NB4 (cell line): ENCODE measurements at regions not wholly inside any gene's neighbourhood (a gene's known extent, or its start where the extent isn't known, plus 50 kb on each side); places are given as distances from the start of the nearest gene placed in this dataset.

ENCODE experiments used
- POLR2A ChIP-seq: IDR thresholded peaks from 2 replicates; pipeline ENCODE4 v1.6.1; 2011; ENCODE audit warnings: mild to moderate bottlenecking; ENCODE audit not compliant: insufficient read length; ENCODE audit errors: extremely low read depth
- TF ChIP-seq, protein P1 (sequence below): IDR thresholded peaks from one replicate; pipeline ENCODE4 v1.5.1; 2012; ENCODE audit warnings: low read depth, low read length

DNA sequence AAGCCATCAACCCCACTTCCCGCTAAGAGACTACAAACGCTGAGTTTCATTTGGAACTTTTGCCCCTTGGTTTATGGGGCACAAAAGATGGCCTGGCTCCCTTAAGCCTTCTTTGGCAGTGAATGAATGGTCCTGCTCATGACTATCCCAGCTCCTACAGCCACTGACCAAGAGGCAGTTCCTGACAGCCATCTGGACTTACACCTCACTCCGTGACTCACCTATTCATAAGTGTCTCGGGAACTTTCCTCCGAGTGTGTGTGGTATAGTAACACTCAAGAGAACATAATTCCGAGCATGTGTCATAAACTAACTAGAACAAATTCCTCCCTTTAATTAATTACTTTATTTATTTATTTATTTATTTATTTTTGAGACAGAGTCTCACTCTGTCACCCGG lies 51.9 kb upstream of the NUDT4 start:
- TF ChIP-seq, protein P1, sequence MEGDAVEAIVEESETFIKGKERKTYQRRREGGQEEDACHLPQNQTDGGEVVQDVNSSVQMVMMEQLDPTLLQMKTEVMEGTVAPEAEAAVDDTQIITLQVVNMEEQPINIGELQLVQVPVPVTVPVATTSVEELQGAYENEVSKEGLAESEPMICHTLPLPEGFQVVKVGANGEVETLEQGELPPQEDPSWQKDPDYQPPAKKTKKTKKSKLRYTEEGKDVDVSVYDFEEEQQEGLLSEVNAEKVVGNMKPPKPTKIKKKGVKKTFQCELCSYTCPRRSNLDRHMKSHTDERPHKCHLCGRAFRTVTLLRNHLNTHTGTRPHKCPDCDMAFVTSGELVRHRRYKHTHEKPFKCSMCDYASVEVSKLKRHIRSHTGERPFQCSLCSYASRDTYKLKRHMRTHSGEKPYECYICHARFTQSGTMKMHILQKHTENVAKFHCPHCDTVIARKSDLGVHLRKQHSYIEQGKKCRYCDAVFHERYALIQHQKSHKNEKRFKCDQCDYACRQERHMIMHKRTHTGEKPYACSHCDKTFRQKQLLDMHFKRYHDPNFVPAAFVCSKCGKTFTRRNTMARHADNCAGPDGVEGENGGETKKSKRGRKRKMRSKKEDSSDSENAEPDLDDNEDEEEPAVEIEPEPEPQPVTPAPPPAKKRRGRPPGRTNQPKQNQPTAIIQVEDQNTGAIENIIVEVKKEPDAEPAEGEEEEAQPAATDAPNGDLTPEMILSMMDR: no peak
- TF ChIP-seq POLR2A: no peak
